GM18867 (cell line): ENCODE measurements at regions not wholly inside any gene's neighbourhood (a gene's known extent, or its start where the extent isn't known, plus 50 kb on each side); places are given as distances from the start of the nearest gene placed in this dataset.

Experiments
- ATAC-seq: cut with Tn5 transposase; IDR thresholded peaks from one replicate; pipeline ENCODE4 v1.9.1; 2021; ENCODE audit warnings: mild to moderate bottlenecking, moderate library complexity; ENCODE audit not compliant: unreplicated experiment

DNA sequence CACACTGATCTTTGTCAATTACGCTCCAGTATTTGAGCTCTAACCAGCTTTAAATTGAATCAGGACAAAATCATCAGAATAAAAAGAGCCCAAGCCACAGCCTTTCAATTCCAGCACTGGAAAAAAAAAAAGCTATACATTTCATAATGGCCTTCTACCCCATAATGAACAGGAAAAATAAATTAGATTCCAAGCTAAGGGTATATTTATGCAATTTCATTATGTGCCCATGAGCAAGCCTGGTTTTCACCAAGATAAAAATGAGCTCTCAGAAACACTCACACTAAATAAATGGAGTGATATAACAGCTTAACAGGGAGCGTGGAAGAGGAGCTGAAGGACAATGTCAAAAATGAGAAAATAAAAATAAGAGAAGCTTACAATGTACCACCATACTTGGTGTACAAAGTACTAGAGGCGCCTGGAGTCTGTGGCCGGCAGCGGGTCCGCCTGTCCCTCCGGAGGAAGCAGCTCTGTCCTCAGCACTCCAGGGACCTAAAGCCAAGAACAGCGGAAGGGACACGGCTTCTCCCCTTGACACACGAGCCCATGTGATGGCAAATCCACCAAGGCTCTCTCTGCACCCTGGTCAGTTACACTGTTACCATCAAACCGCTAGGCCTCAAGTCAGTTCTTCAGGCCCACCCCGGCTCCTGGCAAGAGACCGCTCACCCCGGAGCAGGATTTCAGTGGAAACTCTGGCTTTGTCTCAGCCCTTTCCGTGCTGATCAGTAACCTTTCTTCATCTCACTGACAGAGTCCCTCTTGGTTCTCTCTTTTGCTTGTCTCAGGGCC is 69.6 kb downstream of the RBFOX3 start:
- no peak for ATAC-seq

DNA sequence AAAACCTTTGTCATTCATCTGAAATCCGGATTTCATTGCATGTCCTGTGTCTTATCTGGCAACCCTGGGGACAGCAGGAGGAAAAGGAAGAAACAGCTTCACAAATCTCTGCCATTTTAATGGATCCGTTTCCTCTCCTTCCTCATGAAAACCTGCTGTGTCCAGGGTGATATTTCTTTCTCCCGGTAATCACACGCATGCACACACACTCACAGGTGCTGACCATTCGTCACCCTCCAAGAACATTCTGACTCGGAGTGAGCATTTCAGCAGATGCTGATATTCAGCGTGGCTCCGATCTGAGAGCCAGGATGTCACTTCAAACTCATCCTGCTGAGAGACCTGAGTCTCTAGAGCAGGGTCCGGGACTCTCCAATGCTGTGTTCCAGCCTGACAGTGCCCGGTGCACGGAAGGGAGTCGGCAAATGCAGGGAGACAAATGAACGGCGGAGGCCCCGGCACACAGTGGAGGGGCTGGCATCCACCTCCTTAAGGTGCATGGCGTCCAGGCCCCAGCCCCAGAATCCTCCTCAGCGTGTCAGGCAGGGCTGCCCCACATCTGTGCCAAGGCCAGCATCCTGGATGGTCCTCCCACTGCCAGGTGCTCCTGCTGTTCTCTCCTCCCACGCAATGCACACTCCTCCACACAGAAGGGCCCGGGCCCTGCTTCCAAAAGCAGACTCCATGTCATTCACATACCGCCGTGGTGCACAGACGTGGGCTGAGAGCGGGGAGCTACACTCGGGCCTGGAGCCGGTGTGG is 70.7 kb downstream of the RBFOX3 start:
- ATAC-seq: no peak

DNA sequence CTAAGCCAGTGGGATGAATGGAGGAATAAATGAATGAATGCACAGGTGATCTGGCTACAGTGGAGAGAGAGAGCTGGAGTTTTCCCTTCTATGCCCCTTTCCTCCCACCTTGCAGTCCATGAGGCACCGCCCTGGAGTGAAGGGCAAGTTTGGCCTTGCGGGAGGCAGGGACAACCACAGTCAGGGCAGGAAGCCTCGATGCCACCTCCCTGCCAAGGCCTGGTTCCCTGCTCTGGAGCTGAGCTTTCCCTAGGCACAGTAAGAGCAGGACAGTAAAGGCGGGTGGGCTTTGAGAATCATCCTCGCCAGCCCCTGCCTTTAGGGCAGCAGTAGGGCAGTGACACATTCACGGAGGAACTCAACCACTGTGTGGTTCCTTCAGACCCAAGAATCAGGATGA is 72.6 kb downstream of the RBFOX3 start:
- ATAC-seq: no peak

DNA sequence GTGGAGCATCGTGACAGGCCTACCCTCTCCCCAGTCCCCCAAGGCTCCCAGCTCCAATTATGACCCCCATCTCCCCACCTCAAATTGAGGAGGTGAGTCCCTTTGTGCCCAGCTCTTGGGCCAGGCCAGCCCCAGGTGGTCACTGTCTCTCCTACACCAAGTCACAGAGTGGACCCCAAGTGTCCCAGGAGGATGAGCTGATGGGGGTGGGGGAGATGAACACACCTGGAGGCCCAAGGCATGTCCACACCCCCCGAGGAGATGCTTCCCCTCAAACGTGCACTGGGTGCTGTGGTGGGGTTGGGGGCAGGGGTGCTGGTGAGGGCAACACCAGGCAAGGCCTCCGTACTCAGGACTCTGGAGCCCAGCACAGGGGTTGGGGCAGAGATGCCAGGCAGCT is 73.2 kb downstream of the RBFOX3 start:
- no peak for ATAC-seq

DNA sequence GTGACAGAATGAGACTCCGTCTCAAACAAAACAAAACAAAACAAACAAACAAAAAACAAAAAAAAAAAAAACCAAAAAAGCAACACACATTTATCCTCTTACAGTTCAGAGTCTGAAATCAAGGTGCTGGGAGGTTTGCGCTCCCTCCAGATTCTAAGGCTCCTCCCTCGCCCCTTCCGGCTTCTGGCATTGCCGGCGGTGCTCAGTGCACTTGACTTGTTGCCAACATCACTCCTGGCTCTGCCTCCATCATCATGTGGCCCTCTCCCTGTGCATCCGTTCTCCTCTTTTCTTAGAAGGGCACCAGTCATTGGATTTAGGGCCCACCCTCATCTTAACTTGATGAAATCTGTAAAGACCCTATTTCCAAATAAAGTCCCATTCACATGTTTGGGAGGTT is 73.8 kb downstream of the RBFOX3 start:
- ATAC-seq: no peak

DNA sequence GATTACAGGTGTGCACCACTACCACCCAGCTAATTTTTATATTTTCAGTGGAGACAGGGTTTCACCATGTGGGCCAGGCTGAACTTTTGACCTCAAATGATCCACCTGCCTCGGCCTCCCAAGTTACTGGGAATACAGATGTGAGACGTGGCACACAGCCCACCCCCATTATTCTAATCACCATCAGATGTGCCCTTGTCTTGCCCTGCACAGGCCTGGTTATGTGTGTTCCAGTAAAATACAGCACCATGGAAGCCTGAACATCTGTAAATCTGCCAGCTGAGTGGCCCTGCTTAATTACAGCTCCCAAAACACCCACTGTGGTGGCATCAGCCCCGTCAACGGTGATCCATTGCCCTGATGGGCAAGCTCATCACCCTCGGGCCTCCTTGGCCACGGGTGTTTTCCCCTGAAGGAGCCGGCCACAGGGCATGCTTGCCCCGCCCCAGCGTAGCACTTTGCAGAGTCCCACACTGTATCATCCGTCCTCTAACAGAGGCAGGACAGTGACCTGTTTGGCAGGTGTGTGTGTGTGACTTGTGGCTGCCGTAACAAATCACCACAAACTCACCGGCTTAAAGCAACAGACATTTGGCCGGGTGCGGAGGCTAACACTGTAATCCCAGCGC is 74.5 kb downstream of the RBFOX3 start:
- no peak for ATAC-seq

DNA sequence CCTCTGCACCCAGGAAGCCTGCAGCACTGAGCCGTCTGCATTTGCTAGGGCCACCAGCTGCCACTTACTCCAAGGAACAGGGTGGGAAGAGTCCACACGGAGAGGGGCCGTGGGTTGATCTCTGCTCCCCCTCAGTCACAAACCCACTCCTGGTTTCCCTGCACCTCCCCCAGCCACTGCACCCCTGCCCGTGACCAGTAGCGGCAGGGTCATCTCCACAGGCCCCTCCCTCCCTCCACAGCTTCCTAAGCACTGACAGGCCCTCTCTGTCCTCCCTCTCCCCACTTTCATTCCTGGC is 75.2 kb downstream of the RBFOX3 start:
- no peak for ATAC-seq

DNA sequence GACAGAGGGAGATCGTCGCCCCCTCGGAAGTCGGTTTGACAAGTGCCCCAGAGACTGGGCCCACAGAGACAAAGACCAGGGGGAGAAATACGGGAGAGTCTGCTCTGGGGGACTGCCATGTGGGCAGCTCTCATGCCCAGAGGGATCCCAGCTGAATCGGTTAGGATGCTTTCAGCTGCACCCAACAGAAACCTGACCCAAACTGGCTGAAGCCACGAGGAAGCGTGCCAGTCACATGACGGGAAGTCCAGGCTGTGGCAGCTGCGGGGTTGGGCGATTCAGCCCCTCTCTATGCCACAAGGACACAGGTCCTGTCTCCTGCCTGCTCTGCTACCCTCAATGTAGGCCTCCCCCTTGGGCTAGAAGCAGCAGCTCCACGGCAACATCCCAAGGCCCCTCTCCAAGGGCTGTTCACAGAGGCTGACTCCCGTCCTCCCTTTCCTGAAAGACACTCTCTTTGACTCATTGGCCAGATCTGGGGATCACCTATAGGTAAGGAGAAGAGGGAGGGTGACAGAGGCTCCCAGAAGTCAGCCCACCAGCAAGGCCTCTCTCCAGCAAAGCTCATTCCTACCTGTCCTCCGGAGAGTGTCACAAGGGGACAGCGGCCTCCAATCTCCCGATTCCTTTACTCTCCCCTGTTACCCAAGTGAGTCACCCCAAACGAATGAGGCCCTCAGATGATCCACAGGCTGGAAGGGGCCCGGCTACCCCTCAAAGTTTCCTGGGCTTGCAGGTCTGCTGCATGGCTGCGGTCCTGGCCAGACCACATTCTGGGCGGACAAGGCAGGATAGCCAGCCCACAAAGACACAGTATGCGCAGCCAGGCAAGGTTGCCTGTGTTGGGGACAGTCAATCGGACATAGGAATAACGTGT is 75.8 kb downstream of the RBFOX3 start:
- ATAC-seq: no peak

DNA sequence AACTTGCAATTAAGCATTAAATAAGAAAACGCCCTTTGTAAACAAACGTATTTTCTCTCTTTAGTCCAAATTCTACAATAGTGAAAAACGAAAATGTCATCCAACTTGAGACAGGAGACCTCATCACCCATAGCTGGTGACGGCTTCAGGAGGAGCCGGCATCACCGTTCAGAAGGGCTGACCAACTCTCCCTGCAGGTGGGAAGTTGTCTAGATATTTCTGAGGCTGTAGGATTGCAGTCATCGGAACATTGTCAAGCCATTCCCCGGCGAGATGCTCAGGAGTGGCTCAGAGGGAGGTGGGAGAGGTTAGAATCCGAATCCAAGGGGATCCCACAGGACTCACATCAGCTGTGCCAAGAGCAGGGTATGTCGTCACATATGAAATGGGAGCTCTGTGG is 76.7 kb downstream of the RBFOX3 start:
- ATAC-seq: no peak

DNA sequence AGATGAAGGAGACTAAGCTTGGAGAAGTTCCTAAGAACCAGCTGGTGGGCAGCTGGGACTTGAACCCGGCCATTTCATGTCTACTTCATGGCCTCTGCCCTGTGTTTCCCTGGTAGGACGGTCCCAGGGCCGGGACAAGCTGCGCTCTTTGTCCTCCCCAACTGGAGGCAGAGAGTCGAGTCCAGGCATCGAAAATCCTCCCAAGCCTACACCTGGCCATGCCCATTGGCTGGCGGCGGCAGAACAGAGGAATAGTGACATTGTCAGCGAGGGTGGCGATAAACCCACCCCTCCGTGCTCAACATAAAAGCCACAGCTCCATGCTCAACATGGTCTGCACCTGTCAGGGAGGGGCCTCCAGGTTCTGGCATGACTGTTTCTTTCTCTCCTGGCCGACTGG is 77.7 kb downstream of the RBFOX3 start:
- ATAC-seq: no peak

DNA sequence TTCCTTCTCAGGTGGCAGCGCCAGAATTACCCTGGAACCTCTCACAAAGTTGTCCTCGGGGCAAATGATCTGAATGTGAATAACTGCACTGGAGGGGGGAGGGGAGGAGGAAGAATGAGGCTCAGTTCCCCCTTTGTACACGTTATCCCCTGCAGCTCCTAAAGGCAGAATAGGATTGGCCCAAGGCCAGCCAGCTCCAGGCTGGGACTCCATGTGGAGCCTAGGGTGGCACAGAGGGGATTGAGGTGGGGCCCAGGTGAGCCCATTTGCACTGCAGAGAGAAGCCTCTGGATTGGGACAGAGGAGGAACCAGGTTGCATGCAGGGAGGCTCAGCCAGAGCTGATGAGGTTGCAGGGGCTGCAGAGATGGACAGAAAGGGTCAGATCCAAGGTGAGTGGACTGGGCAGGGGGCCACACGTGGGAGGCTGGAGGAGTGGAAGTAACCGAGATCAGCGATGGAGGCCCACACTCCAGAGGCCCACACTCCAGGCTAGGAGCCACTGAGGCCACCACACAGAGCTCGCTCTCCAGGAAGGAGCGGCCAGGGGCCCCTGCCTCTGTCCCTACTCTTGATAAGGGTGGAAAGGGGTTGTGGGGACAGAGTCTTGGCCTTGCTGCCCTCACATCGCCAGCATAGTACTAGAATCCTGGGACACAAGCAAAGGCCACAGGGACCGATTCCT is 78.6 kb downstream of the RBFOX3 start:
- no peak for ATAC-seq

DNA sequence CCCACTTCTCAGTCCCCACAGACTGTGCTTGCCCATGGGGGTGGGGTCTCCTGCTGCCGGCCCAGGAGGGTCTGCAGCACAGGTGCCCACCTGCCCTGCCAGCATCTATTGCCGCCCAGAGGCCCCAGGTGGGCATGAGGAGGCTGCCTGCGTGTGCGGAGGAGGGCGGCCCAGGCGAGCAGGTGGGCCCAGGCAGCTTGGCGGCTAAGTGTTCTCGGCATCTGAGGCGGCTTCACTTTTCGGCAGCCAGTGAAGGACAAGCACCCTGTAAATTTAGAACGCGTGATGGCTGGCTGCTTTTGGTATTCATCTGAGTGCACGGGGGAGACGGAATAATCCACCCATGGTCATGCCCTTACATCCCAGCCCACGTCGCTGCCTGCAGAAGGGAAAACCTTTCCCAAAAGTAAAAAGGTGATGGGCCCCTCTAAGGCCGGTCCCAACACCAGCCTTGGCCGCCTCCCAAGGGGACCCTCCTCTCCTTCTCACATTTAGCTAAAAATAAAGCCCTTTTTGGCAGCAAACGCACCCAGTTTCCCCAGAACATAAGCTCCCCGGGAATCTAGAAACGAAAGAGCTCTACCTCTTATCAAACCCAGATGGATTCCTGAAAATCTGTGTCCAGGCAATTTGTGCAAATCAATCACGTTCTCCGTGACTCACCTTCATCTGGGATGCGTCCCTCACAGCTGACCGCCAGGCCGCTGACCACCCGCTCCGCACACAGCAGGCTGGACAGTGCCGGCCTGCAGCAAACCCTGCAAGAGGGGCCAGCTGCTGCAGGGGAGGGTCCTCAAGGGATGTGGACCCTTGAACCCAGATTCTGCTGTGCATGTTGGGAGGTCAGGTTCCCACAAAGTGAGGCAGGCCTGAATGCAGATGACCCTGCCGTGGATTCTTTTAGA is 79.4 kb downstream of the RBFOX3 start:
- no peak for ATAC-seq

DNA sequence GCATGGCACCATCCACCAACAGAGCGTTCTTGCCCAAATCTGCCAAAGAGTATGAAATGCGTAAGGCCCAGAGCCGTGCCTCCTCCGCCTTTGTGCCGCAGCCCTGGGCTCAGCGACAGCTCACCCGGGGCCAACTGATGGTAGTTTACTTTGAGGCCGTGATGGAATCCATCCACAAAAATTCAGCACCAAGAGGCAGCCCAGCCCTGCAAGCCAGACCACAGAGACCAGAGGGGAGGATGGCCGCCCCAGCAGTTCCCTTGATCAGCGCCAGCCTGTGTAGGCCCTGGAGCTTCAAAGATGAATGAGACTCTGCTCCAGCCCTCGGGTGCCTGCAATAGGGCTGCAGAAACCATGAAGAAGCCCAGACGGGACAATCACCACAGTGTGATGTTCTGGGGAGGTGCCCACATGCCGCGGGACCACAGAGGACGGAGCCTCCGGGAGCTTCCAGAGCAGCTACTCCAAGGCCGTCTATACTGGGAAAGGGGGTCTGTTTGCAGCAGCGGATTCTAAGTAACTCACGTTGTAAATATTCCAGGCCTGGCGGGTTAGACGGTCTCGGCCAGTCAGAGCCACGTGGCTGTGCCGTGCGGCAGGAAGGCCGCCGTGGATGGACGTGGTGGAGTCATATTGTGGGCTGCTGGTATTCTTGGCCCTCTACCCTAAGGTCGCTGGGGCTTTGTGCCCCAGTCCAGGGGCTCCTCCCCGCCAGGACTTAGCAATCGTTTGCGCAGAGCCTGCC is 80.3 kb downstream of the RBFOX3 start:
- ATAC-seq: no peak

DNA sequence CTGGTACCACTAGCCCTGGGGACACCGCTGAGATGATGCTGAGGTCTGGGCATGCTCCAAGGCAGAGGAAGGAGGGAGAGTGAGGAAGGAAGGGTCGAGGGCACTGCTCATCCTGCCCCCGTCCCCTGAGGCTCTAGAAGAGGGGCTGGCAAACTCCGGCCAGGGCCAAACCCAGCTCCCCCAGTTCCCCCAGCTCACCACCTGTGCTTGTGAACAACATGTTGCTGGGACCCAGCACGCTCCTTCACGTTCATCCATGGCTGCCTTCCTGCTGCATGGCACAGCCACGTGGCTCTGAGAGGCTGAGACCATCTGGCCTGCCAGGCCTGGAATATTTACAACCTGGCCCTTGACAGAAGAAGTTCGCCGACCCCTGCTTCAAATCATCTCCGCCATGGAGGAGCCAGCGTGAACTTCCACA is 81.2 kb downstream of the RBFOX3 start:
- no peak for ATAC-seq

DNA sequence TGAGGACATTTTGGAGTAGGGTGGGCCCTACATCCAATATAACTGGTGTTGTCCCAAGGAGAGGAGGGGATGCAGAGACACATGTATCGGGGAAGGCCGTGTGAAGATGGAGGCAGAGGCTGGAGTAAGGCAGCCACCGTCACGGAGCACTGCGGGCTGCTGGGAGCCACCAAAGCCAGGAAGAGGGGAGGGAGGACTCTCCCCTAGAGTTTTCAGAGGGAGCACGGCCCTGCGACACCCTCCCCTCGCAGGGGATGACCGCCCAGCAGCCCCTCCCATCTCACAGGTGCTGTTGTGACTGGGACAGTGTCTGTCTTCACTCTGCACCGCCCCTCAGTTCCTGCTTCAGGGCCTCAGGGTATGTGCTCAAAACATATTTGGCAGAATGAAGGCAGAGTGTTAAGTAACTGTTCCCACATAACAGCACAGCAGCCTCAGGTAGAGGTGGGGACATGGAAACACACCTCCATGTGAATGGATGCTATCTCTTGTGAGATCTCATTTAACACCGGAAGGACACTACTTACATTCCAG is 82.2 kb downstream of the RBFOX3 start:
- ATAC-seq: no peak

DNA sequence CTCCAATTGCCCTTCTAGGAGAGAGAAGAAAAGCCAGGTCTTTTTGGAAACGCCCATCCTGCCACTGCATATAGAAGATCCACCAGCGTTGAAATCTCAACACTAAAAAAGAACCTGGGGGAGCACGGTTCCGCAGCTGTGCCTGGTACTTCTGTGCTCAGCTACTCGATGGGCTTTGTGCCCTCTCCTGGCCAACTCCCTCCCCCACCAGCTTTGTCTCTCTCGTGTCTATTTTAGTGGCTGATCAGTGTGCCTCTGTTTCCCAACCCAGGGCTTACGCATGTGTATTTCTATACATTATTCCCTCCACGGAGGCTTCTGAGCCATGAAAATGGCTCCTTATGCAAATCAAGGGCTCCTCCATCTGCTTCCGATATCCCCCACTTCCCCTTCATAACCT is 83.5 kb downstream of the RBFOX3 start:
- ATAC-seq: no peak

DNA sequence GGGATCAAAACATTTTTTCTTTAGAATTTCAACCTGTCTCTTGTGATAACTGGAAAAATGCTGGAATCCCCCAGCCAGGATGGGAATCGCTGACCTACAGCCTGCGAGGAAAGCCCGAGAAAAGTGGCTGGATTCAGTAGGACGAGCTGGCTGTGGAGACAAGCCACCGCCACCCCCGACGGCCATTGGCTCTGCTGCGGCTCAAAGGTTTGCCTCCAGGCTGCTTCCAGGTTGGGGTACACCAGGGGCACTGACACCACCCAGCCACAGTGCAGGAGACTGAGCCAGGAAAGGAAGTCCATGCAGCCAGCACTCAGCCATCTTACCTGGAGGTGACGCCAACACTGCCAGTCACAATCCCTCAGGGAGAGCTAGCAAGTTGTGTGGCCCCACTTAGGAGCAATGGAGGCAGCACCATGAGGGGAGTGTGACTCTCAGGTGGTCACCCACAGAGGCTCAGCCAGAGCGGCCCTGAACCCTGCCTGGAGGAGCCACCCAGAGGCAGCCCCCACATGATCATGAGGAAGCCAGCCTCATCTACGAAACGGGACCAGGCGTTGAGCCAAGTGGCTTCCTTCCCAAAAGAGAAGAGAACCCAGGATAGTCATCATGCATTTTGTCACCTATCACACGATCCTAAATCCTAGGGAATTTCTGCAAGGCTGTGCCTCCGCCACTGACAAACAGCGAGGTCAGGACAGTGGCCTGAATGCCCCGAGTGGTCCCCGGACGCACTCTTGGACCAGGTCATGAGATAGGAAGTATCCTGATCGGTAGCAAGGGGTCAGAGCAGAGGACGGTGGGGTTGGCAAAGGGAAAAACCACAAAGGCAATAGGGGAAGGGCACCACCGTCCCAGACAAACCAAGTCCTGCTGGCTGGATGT is 84.8 kb downstream of the RBFOX3 start:
- no peak for ATAC-seq
